ENCODE measurements at regions not wholly inside any gene's neighbourhood (a gene's known extent, or its start where the extent isn't known, plus 50 kb on each side); places are given as distances from the start of the nearest gene placed in this dataset.

DNA sequence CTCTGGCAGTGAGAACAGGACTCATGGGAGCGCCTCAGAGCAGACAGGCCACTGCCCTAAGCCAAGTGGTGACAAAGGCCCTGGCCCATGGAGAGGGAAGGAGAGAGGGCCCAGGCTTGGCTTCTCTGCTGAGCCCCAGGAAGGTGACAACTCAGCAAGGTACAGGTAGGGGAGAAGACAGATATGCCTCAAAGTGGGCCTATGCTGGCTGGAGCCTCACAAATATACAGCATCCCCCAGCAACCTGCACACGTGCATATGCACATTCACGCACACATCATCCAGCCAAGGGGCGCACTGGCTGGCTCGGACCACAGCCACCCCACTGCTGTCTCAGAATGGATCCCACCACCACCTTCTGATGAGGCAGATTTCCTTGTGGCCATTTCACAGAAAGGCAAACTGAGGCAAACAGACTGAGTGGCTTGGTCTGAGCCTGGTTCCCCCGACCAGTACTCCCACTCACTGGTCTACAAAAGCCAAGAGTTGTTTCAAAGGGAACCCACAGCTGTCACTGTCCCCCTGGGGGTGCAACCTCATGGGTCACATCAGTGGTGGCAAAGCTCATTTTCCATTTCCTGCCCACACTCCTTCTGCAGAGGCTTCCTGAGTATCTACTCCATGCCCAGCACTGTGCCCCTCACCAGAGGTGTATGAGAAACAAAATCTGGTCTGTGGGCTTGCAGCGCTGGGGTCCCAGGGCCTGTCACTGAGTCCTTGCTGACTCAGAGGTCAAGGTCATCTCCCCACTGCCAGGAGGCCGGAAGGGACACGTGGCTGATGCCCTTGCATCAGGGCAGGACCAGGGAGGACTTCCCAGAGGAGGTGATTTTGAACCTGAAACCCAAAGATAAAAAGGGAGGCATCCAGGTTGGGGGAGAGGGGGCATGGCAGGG, 67.3 kb upstream of the PRR5 start:
- peaks cover 0 to 11% (median under 1%) of the 10 kb centered on the region in 9 donors for H3K4me1 ChIP-seq
- H3K9me3 ChIP-seq, result peaks cover 0 to 18% (median 0%) of the 10 kb centered on the region in 11 donors
- no peak overlapping the region for H3K4me3 ChIP-seq
- TF ChIP-seq CTCF (IDR thresholded peaks at IDR 0.05), result no peak
- DNase-seq (no peak), ATAC-seq (peak in 2 of 8 donors; percentile 12 to 31)
- H3K27me3 ChIP-seq, result no peaks in the 10 kb centered on the region
- 70 to 77% methylated on average over 9 of the region's 9 CpGs for WGBS, 2 donors
- intact Hi-C loops (cut with DNase I), result no loop called here
- no peak overlapping the region for H3K27ac ChIP-seq
- no peaks in the 10 kb centered on the region for H3K36me3 ChIP-seq

- H3K36me3 ChIP-seq, result no peaks in the 10 kb centered on the region
- H3K27ac ChIP-seq, result no peak overlapping the region
- H3K9me3 ChIP-seq, result peaks cover 0 to 18% (median 0%) of the 10 kb centered on the region in 11 donors
- ATAC-seq (no peak), DNase-seq (no peak)
- intact Hi-C loops (cut with DNase I), result no loop called here
- H3K27me3 ChIP-seq, result no peaks in the 10 kb centered on the region
- 82 to 93% methylated on average over 4 of the region's 4 CpGs for WGBS, 2 donors
- peaks cover 0 to 3% (median 0%) of the 10 kb centered on the region in 9 donors for H3K4me1 ChIP-seq
- no peak for TF ChIP-seq CTCF (IDR thresholded peaks at IDR 0.05)
- no peak overlapping the region for H3K4me3 ChIP-seq
Measured at GRCh38 chr22:44633647-44634046, 68.4 kb upstream of the PRR5 start.

GRCh38 chr22:44632541-44633396, 69.2 kb upstream of the PRR5 start:
- Histone ChIP-seq H3K27me3 (peaks cover 0 to 6% (median 0%) of the 10 kb centered on the region in 7 donors), H3K9me3 (peaks cover 0 to 18% (median 0%) of the 10 kb centered on the region in 11 donors), H3K4me3 (no peak overlapping the region), H3K4me1 (no peaks in the 10 kb centered on the region), H3K27ac (no peak overlapping the region), H3K36me3 (no peaks in the 10 kb centered on the region)
- DNase-seq (no peak), ATAC-seq (peak in 1 of 8 donors; percentile 19)
- WGBS, 2 donors, result 68 to 72% methylated on average over 7 of the region's 7 CpGs
- TF ChIP-seq CTCF (IDR thresholded peaks at IDR 0.05), result no peak
- intact Hi-C loops (cut with DNase I), result no loop called here

DNA sequence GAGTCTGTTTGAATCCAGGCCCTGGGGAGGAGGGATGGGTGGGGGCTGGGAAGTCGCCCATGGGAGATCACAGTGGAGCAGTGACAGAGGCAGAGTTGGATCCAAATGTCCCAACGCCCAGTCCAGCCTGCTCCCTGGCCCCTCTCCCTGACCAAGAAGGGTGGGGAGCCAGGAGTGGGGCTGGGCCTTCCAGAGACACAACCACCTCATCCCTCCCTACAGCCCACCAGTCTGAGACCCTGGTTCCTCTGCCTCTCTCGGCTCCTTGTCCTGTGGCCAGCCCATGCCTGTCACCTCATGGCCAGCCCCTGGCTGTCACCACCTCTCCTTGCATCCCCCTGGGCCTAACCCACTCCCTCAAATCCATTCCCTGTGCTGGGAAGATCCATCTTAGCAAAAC, 71.2 kb upstream of the PRR5 start:
- 84 to 93% methylated on average over 3 of the region's 3 CpGs for WGBS, 2 donors
- no peak for DNase-seq
- no peak overlapping the region for H3K4me3 ChIP-seq
- peaks cover 0 to 18% (median 0%) of the 10 kb centered on the region in 11 donors for H3K9me3 ChIP-seq
- peaks cover 0 to 4% (median 0%) of the 10 kb centered on the region in 9 donors for H3K4me1 ChIP-seq
- no peak for ATAC-seq
- intact Hi-C loops (cut with DNase I), result no loop called here
- no peak overlapping the region for H3K27ac ChIP-seq
- peaks cover 0 to 12% (median 4%) of the 10 kb centered on the region in 7 donors for H3K27me3 ChIP-seq
- H3K36me3 ChIP-seq, result no peaks in the 10 kb centered on the region
- no peak for TF ChIP-seq CTCF (IDR thresholded peaks at IDR 0.05)
